ENCODE measurements at regions not wholly inside any gene's neighbourhood (a gene's known extent, or its start where the extent isn't known, plus 50 kb on each side); places are given as distances from the start of the nearest gene placed in this dataset.

- TF ChIP-seq MAX (IDR thresholded peaks at IDR 0.05) (no peak), TAF1 (IDR thresholded peaks at IDR 0.05; ENCODE audit: low read depth) (no peak), TEAD4 (IDR thresholded peaks at IDR 0.05) (no peak), EGR1 (IDR thresholded peaks at IDR 0.05) (no peak), FOXM1 (IDR thresholded peaks at IDR 0.05; ENCODE audit: borderline replicate concordance, low read depth) (no peak), CEBPB (IDR thresholded peaks at IDR 0.05) (no peak), RAD21 (IDR thresholded peaks at IDR 0.05; ENCODE audit: low read depth) (no peak), CREB1 (IDR thresholded peaks at IDR 0.05; ENCODE audit: low read depth) (no peak), YY1 (IDR thresholded peaks at IDR 0.05; ENCODE audit: low read depth) (no peak), REST (IDR thresholded peaks at IDR 0.05; ENCODE audit: low read depth) (no peak), TCF12 (IDR thresholded peaks at IDR 0.05; ENCODE audit: low read depth) (no peak), EP300 (IDR thresholded peaks at IDR 0.05; ENCODE audit: borderline replicate concordance) (no peak)
These were observed 502.3 kb downstream of the RBFOX1 start for GRCh38 chr16:7834771-7835431.

Data from Ishikawa (cell line).